ENCODE measurements at regions not wholly inside any gene's neighbourhood (a gene's known extent, or its start where the extent isn't known, plus 50 kb on each side); places are given as distances from the start of the nearest gene placed in this dataset.
"Not testable (repeated sequence)": the region's sequence is repeated elsewhere in the genome, so short reads cannot be mapped to it uniquely, and the experiment has no call there.

DNA sequence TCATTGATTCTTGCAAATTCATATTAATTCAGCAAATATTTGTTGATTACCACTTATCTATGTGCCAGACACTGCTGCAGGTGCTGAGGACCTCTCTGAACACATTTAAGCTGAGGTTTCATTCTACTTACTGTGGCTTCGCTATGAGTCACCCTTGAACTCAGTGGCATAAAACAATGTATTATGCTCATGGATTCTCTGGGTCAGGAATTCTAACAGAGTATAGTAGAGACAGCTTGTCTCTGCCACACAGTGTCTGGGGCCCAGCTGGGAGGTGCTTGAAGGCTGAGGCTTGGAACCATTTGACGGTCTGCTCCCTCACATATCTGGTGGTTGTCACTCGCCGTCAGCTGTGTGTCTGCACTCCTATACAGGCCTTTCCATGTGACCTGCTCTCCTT, 124.3 kb upstream of the NR3C1 start:
- Mint-ChIP-seq H3K36me3 (ENCODE audit: low read depth) (no peaks in the 10 kb centered on the region), H3K4me3 (ENCODE audit: low read depth) (no peak overlapping the region), H3K9me3 (no peaks in the 10 kb centered on the region), H3K27me3 (ENCODE audit: low read depth) (no peaks in the 10 kb centered on the region), H3K4me1 (ENCODE audit: low read depth) (no peaks in the 10 kb centered on the region), H3K27ac (no peak overlapping the region)
- intact Hi-C loops (cut with micrococcal nuclease) = no loop called here
- DNase-seq (ENCODE audit: low spot score) = no peak

DNA sequence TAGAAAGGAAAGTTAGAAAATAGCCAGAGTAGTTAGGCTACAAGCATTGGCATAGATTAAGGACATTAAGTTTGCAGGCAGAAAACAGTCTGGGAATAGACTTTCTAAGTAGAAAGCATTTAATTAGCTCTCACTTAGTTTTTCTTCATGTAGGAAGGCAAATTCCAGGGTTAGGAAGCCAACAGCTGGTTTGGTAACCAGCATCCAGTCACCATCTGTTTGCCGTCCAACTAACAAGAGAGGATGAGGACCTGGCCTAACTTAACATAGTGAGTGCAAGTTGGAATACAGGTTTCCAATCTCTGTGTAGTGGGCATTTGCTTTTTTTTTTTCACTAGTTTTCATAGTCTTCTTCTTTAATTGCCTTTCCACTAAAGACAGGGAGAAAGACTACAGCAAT, 121.7 kb upstream of the NR3C1 start:
- no peak for DNase-seq (ENCODE audit: low spot score)
- Mint-ChIP-seq H3K9me3 (no peaks in the 10 kb centered on the region), H3K27ac (no peak overlapping the region), H3K4me3 (ENCODE audit: low read depth) (no peak overlapping the region), H3K4me1 (ENCODE audit: low read depth) (no peaks in the 10 kb centered on the region), H3K27me3 (ENCODE audit: low read depth) (no peaks in the 10 kb centered on the region), H3K36me3 (ENCODE audit: low read depth) (no peaks in the 10 kb centered on the region)
- intact Hi-C loops (cut with micrococcal nuclease) = no loop called here

GRCh38 chr5:143524338-143524945, 121.0 kb upstream of the NR3C1 start:
- H3K9me3 Mint-ChIP-seq = no peaks in the 10 kb centered on the region
- H3K27me3 Mint-ChIP-seq (ENCODE audit: low read depth) = no peaks in the 10 kb centered on the region
- intact Hi-C loops (cut with micrococcal nuclease) = no loop called here
- no peak for DNase-seq (ENCODE audit: low spot score)
- H3K4me1 Mint-ChIP-seq (ENCODE audit: low read depth) = no peaks in the 10 kb centered on the region
- no peak overlapping the region for H3K27ac Mint-ChIP-seq
- H3K4me3 Mint-ChIP-seq (ENCODE audit: low read depth) = no peak overlapping the region
- H3K36me3 Mint-ChIP-seq (ENCODE audit: low read depth) = no peaks in the 10 kb centered on the region

- H3K27me3 Mint-ChIP-seq (ENCODE audit: low read depth) = no peaks in the 10 kb centered on the region
These were observed 118.4 kb upstream of the NR3C1 start for GRCh38 chr5:143521846-143522400.

GRCh38 chr5:143521141-143521540, 117.7 kb upstream of the NR3C1 start:
- Mint-ChIP-seq H3K27me3 (ENCODE audit: low read depth) (no peaks in the 10 kb centered on the region), H3K9me3 (peaks cover 6% of the 10 kb centered on the region), H3K27ac (no peak overlapping the region), H3K4me1 (ENCODE audit: low read depth) (no peaks in the 10 kb centered on the region), H3K4me3 (ENCODE audit: low read depth) (no peak overlapping the region), H3K36me3 (ENCODE audit: low read depth) (no peaks in the 10 kb centered on the region)
- no peak for DNase-seq (ENCODE audit: low spot score)
- intact Hi-C loops (cut with micrococcal nuclease) = no loop called here

More at GRCh38 chr5:143521846-143522400, 118.4 kb upstream of the NR3C1 start:
- Mint-ChIP-seq H3K36me3 (ENCODE audit: low read depth) (no peaks in the 10 kb centered on the region), H3K9me3 (peaks cover 6% of the 10 kb centered on the region), H3K4me1 (ENCODE audit: low read depth) (no peaks in the 10 kb centered on the region), H3K4me3 (ENCODE audit: low read depth) (no peak overlapping the region), H3K27ac (no peak overlapping the region)
- DNase-seq (ENCODE audit: low spot score) = no peak
- intact Hi-C loops (cut with micrococcal nuclease) = no loop called here

DNA sequence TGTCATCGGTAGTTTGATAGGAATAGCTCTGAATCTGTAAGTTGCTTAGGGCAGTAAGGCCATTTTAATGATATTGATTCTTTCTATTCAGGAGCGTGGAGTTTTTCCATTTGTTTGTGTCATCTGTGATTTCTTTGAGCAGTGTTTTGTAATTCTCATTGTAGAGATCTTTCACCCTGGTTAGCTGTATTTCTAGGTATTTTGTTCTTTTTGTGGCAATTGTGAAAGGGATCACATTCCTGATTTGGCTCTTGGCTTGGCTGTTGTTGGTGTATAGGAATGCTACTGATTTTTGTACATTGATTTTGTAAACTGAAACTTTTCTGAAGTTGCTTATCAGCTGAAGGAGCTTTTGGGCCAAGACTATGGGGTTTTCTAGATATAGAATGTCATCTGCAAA, 115.7 kb upstream of the NR3C1 start:
- H3K27me3 Mint-ChIP-seq (ENCODE audit: low read depth); DNase-seq (ENCODE audit: low spot score); H3K27ac Mint-ChIP-seq; H3K4me1 Mint-ChIP-seq (ENCODE audit: low read depth); H3K36me3 Mint-ChIP-seq (ENCODE audit: low read depth); H3K4me3 Mint-ChIP-seq (ENCODE audit: low read depth); intact Hi-C loops (cut with micrococcal nuclease): not testable (repeated sequence)
- H3K9me3 Mint-ChIP-seq = peaks cover 12% of the 10 kb centered on the region

DNA sequence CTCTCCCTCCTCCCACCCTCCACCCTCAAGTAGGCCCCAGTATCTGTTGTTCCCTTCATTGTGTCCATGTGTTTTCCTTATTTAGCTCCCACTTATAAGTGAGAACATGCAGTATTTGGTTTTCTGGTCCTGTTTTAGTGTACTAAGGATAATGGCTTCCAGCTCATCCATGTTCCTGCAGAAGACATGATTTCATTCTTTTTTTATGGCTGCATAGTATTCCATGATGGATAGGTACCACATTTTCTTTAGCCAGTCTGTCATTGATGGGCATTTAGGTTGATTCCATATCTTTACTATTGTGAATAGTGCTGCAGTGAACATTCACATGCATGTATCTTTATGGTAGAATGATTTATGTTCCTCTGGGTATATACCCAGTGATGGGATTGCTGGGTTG, 114.3 kb upstream of the NR3C1 start:
- intact Hi-C loops (cut with micrococcal nuclease); H3K27ac Mint-ChIP-seq; H3K4me3 Mint-ChIP-seq (ENCODE audit: low read depth); H3K27me3 Mint-ChIP-seq (ENCODE audit: low read depth); H3K36me3 Mint-ChIP-seq (ENCODE audit: low read depth); DNase-seq (ENCODE audit: low spot score): not testable (repeated sequence)
- peaks cover 14% of the 10 kb centered on the region for H3K4me1 Mint-ChIP-seq (ENCODE audit: low read depth)
- peaks cover 19% of the 10 kb centered on the region for H3K9me3 Mint-ChIP-seq

GRCh38 chr5:143516249-143516648, 112.8 kb upstream of the NR3C1 start:
- Mint-ChIP-seq H3K36me3 (ENCODE audit: low read depth) (peaks cover 2% of the 10 kb centered on the region), H3K4me3 (ENCODE audit: low read depth) (no peak overlapping the region), H3K27me3 (ENCODE audit: low read depth) (no peaks in the 10 kb centered on the region), H3K4me1 (ENCODE audit: low read depth) (peaks cover 25% of the 10 kb centered on the region), H3K9me3 (peaks cover 22% of the 10 kb centered on the region), H3K27ac (no peak overlapping the region)
- intact Hi-C loops (cut with micrococcal nuclease) = no loop called here
- DNase-seq (ENCODE audit: low spot score) = no peak

GRCh38 chr5:143515829-143516228, 112.3 kb upstream of the NR3C1 start:
- Mint-ChIP-seq H3K36me3 (ENCODE audit: low read depth) (peaks cover 2% of the 10 kb centered on the region), H3K27ac (no peak overlapping the region), H3K9me3 (peaks cover 22% of the 10 kb centered on the region), H3K4me3 (ENCODE audit: low read depth) (no peak overlapping the region), H3K4me1 (ENCODE audit: low read depth) (peaks cover 25% of the 10 kb centered on the region), H3K27me3 (ENCODE audit: low read depth) (no peaks in the 10 kb centered on the region)
- intact Hi-C loops (cut with micrococcal nuclease) = no loop called here
- no peak for DNase-seq (ENCODE audit: low spot score)

GRCh38 chr5:143514616-143515335, 111.3 kb upstream of the NR3C1 start:
- H3K9me3 Mint-ChIP-seq = peaks cover 22% of the 10 kb centered on the region
- no peak for DNase-seq (ENCODE audit: low spot score)
- no peaks in the 10 kb centered on the region for H3K27me3 Mint-ChIP-seq (ENCODE audit: low read depth)
- peaks cover 25% of the 10 kb centered on the region for H3K4me1 Mint-ChIP-seq (ENCODE audit: low read depth)
- no peak overlapping the region for H3K4me3 Mint-ChIP-seq (ENCODE audit: low read depth)
- intact Hi-C loops (cut with micrococcal nuclease) = loop anchor here (5.0 kb wide), 5 partner anchors 48 to 512 kb away; no protein-coding TSS in a partner anchor
- H3K27ac Mint-ChIP-seq = no peak overlapping the region
- peaks cover 2% of the 10 kb centered on the region for H3K36me3 Mint-ChIP-seq (ENCODE audit: low read depth)

DNA sequence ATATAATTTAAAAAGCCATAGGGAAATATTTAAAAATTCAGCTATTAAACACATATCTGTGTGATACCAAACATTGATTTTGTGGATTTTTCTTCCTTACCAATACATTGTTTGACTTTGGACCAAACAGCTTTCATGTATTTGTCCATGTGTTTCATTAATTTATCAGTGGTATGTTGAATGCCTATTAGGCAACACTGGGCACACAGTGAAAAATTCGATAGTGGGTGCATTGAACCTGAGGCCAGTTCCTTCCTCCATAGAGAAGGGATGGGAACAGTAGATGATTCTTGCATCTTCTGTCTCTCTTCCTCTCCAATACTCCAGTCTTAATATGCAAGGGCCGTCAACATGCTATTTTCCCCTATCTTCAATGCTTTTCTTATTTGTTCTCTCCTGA, 110.2 kb upstream of the NR3C1 start:
- peaks cover 30% of the 10 kb centered on the region for H3K4me1 Mint-ChIP-seq (ENCODE audit: low read depth)
- no peak for DNase-seq (ENCODE audit: low spot score)
- H3K36me3 Mint-ChIP-seq (ENCODE audit: low read depth) = peaks cover 2% of the 10 kb centered on the region
- H3K27ac Mint-ChIP-seq = no peak overlapping the region
- H3K4me3 Mint-ChIP-seq (ENCODE audit: low read depth) = no peak overlapping the region
- no peaks in the 10 kb centered on the region for H3K27me3 Mint-ChIP-seq (ENCODE audit: low read depth)
- peaks cover 22% of the 10 kb centered on the region for H3K9me3 Mint-ChIP-seq
- intact Hi-C loops (cut with micrococcal nuclease) = loop anchor here (2.0 to 5.0 kb wide), 6 partner anchors 49 to 511 kb away; no protein-coding TSS in a partner anchor

DNA sequence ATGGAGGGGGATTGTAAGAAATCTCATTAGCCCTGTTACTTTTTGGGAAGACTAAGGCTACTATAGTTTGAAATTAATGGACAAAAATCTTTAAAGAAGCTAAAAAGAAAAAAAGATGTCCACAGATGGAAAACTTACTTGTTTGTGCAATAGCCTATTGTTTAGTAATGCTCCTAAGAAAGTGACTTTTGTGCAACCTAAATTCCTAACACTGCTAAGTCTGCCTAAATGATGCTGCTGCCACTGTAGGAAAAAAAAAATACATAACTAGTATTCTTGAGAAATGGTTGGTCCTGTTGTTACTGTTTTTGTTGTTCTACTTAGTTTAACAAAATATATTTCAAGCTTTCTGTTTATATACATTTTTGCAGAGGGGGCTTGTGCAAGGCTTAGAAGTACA, 108.2 kb upstream of the NR3C1 start:
- peaks cover 2% of the 10 kb centered on the region for H3K36me3 Mint-ChIP-seq (ENCODE audit: low read depth)
- no peaks in the 10 kb centered on the region for H3K27me3 Mint-ChIP-seq (ENCODE audit: low read depth)
- intact Hi-C loops (cut with micrococcal nuclease) = loop anchor here (1.0 to 5.0 kb wide), 7 partner anchors 51 to 509 kb away; no protein-coding TSS in a partner anchor
- H3K27ac Mint-ChIP-seq = no peak overlapping the region
- no peak for DNase-seq (ENCODE audit: low spot score)
- H3K4me1 Mint-ChIP-seq (ENCODE audit: low read depth) = peaks cover 31% of the 10 kb centered on the region
- H3K4me3 Mint-ChIP-seq (ENCODE audit: low read depth) = no peak overlapping the region
- H3K9me3 Mint-ChIP-seq = peaks cover 16% of the 10 kb centered on the region

- peaks cover 23% of the 10 kb centered on the region for H3K9me3 Mint-ChIP-seq
- no peak overlapping the region for H3K27ac Mint-ChIP-seq
- H3K27me3 Mint-ChIP-seq (ENCODE audit: low read depth) = no peaks in the 10 kb centered on the region
- H3K4me3 Mint-ChIP-seq (ENCODE audit: low read depth) = no peak overlapping the region
- intact Hi-C loops (cut with micrococcal nuclease) = loop anchor here (5.0 kb wide), 5 partner anchors 53 to 507 kb away; no protein-coding TSS in a partner anchor
- H3K36me3 Mint-ChIP-seq (ENCODE audit: low read depth) = peaks cover 2% of the 10 kb centered on the region
- DNase-seq (ENCODE audit: low spot score) = no peak
- peaks cover 25% of the 10 kb centered on the region for H3K4me1 Mint-ChIP-seq (ENCODE audit: low read depth)
These were observed 106.3 kb upstream of the NR3C1 start for GRCh38 chr5:143509758-143510221.

Measured in activated T-helper 2 cell treated with anti-CD3 and anti-CD28 coated beads, Interferon-gamma antibody, Interleukin-2, Interleukin-4, amounts not matched to agents 10 μg/mL and 5 μg/mL and 100 μg/mL, durations not matched to agents 14 hours and 24 hours and 36 hours (primary cell).